GM19395 (cell line): ENCODE measurements at regions not wholly inside any gene's neighbourhood (a gene's known extent, or its start where the extent isn't known, plus 50 kb on each side); places are given as distances from the start of the nearest gene placed in this dataset.
"Not testable (repeated sequence)": the region's sequence is repeated elsewhere in the genome, so short reads cannot be mapped to it uniquely, and the experiment has no call there.

ENCODE experiments used
- ATAC-seq: cut with Tn5 transposase; IDR thresholded peaks from one replicate; pipeline ENCODE4 v1.9.1; 2021; ENCODE audit warnings: mild to moderate bottlenecking, moderate library complexity; ENCODE audit not compliant: unreplicated experiment

DNA sequence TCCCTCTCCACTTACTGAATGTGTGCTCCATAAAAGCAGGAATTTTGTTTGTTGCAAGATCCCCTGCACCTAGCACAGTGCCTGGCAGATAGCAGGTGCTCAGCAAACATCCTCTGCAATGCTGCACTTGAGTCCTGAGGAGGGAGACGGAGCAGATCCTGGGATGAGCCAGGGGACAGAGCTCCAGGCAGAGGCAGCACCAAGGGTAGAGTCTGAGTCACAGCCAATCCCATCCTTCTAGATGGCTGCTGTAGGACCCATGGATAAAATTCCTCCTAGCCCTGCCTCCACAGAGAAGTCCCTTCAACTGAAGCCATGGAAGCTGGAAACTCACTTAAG is 59.3 kb upstream of the SULF2 start:
- not testable (repeated sequence) for ATAC-seq

DNA sequence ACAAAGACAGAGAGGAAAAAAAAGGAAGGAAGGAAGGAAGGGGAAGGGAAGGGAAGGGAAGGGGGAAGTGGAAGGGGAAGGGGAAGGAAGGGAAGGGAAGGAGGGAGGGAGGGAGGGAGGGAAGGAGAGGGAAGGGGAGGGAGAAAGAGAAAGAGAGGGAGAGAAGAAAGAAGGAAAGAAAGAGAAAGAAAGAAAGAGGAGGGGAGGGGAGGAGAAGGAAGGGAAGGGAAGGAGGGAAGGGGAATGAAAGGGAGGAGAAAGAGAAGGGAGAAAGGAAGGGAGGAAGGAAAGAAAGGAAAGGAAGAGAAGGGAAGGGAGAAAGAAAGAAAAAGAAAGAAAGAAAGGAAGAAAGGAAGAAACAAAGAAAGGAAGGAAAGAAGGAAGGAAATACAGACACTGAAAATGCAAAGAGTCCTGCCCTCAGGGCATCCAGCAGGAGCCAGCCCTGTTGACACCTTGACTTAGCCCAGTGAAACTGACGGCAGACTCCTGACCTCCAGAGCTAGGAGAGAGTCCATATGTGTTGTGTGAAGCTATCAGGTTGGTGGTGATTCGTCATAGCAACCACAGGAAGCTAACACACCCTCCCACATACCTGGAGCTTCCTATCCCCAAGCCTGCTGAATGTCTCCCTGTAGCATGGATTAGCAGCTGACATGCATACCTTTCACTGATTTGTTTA is 58.7 kb upstream of the SULF2 start:
- ATAC-seq, result no peak

DNA sequence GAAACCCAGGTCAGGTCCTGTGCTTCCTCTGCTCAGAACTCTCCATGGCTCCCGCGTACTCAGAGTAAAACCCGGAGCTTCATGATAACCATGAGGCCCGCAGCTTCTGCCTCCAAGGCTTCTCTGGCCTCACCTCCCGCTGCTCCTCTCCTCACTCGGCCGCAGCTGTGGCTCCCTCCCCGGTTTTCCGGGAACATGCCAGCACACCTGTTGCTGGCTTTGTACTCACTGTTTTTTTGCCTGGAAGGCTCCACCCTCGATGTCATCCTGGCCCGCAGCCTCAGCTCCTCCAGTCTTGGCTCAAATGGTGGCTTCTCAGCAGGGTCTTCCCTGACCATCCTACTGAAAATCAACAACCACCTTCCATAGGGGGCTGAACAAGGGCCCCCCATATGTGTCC is 57.7 kb upstream of the SULF2 start:
- ATAC-seq, result not testable (repeated sequence)

DNA sequence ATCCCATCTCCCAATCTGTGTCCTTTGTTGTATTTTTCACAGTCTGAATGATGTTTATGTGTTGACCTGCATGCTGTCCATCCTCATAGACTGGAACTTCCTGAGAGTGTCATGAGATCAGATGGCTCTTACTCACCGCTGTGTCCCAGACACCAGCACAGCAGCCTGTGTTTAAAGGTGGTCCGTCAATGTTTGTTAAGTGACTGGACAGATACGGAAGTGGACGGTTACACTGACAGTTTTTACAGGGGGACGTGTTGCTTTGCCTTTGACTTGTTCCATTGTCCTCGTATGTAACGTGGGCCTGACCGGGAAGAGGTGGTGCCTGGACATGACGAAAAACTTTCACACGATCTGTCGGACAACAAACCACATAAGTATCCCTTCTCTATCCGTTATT is 56.7 kb upstream of the SULF2 start:
- not testable (repeated sequence) for ATAC-seq

DNA sequence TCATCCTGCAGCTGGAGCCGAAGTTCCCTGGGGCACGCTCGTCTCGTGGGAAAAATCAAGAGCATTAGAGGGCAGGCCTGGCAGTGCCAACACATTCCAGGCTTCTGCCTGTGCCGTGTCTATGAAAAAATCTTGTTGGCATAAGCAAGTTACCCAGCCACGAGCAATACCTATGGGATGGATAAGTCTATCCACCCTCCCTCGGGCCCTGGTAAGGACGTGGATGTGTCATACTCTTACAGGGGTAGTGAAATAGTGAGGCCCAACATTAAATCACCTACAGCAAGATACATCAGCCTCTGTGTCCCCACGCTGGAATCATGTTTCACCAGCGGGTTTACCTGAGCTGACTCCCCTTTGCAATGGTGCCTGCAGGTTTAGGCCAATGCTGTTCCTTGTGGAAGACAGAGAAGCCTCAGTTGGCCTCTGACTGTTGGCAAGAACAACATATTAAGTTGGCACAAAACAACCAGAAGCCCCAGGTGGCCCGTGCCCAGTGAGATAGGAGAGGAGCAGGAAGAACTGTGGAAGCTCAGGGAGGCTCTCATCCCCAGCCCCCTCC is 51.1 kb upstream of the SULF2 start:
- ATAC-seq, result not testable (repeated sequence)
